ENCODE measurements at regions not wholly inside any gene's neighbourhood (a gene's known extent, or its start where the extent isn't known, plus 50 kb on each side); places are given as distances from the start of the nearest gene placed in this dataset.

DNA sequence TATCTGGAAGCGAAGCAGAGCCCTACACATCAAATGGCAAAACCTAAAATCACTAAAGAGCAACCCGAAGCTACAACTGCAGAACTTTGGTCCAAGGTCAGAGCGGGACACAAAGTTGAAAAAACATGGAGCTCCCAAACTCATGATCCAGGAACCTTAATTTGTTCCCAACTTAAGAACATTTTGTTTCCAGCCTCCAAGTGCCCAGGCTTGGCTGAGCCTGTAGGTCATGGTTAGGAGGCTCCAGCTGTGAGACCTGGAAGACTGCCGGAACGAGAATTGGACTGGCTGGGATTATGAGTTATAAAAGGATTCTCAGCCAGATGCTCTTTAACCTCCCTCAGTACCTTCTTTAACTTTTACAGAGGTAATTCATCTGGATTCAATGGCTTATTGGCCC, 349.1 kb upstream of the DDX53 start:
- DNase-seq (ENCODE audit: low read depth in 1 of 2, low spot score in 1 of 2) (no peak), ATAC-seq (no peak), FAIRE-seq (no peak)
- WGBS (ENCODE audit: missing lambda C conversion rate) = 30% methylated on average over 5 of the region's 5 CpGs
- H3K9me3 ChIP-seq = no peaks in the 10 kb centered on the region
- CTCF ChIA-PET = no interaction called here
- no peaks in the 10 kb centered on the region for H3K4me1 ChIP-seq
- H3K27ac ChIP-seq = no peak overlapping the region
- H3K4me2 ChIP-seq = no peak overlapping the region
- TF ChIP-seq HOXB5 (CRISPR knock-in tag; IDR thresholded peaks at IDR 0.05) (no peak), ZSCAN20 (CRISPR knock-in tag; IDR thresholded peaks at IDR 0.05) (no peak), NPAS2 (CRISPR knock-in tag; IDR thresholded peaks at IDR 0.05; ENCODE audit: borderline replicate concordance) (no peak), POLR2AphosphoS2 (conservative IDR thresholded peaks at IDR 0.05; ENCODE audit: low read length) (no peak), FOSL2 (IDR thresholded peaks at IDR 0.05) (no peak), FOSL2 (CRISPR knock-in tag; IDR thresholded peaks at IDR 0.05) (no peak), MAX (IDR thresholded peaks at IDR 0.05) (no peak), ATOH8 (CRISPR knock-in tag; IDR thresholded peaks at IDR 0.05; ENCODE audit: low read depth) (no peak), EHF (CRISPR knock-in tag; IDR thresholded peaks at IDR 0.05) (no peak), CBX2 (IDR thresholded peaks at IDR 0.05; ENCODE audit: borderline replicate concordance, low read depth) (no peak), MYC (IDR thresholded peaks at IDR 0.05; ENCODE audit: borderline replicate concordance, low read length) (no peak), RFX5 (IDR thresholded peaks at IDR 0.05) (no peak), E2F6 (IDR thresholded peaks at IDR 0.05; ENCODE audit: borderline replicate concordance, low read depth) (no peak), CHD2 (IDR thresholded peaks at IDR 0.05; ENCODE audit: low read length, partially characterized antibody) (no peak), HEYL (CRISPR knock-in tag; IDR thresholded peaks at IDR 0.05) (no peak), TFCP2L1 (CRISPR knock-in tag; IDR thresholded peaks at IDR 0.05) (no peak)
- TF ChIP-seq, protein P1, sequence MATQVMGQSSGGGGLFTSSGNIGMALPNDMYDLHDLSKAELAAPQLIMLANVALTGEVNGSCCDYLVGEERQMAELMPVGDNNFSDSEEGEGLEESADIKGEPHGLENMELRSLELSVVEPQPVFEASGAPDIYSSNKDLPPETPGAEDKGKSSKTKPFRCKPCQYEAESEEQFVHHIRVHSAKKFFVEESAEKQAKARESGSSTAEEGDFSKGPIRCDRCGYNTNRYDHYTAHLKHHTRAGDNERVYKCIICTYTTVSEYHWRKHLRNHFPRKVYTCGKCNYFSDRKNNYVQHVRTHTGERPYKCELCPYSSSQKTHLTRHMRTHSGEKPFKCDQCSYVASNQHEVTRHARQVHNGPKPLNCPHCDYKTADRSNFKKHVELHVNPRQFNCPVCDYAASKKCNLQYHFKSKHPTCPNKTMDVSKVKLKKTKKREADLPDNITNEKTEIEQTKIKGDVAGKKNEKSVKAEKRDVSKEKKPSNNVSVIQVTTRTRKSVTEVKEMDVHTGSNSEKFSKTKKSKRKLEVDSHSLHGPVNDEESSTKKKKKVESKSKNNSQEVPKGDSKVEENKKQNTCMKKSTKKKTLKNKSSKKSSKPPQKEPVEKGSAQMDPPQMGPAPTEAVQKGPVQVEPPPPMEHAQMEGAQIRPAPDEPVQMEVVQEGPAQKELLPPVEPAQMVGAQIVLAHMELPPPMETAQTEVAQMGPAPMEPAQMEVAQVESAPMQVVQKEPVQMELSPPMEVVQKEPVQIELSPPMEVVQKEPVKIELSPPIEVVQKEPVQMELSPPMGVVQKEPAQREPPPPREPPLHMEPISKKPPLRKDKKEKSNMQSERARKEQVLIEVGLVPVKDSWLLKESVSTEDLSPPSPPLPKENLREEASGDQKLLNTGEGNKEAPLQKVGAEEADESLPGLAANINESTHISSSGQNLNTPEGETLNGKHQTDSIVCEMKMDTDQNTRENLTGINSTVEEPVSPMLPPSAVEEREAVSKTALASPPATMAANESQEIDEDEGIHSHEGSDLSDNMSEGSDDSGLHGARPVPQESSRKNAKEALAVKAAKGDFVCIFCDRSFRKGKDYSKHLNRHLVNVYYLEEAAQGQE (IDR thresholded peaks at IDR 0.05) = no peak
- POLR2A ChIA-PET = no interaction called here
- H3K4me3 ChIP-seq = no peak overlapping the region

- H3K4me1 ChIP-seq = no peaks in the 10 kb centered on the region
- FAIRE-seq = no peak
- WGBS (ENCODE audit: missing lambda C conversion rate) = 11% methylated on average over 5 of the region's 6 CpGs
- H3K9me3 ChIP-seq = no peaks in the 10 kb centered on the region
- no peak overlapping the region for H3K4me2 ChIP-seq
- TF ChIP-seq FOSL2 (IDR thresholded peaks at IDR 0.05) (no peak), FOSL2 (CRISPR knock-in tag; IDR thresholded peaks at IDR 0.05) (no peak), RFX5 (IDR thresholded peaks at IDR 0.05) (peak; percentile 43; the same call in 1 of the 2 replicates)
- H3K27ac ChIP-seq = no peak overlapping the region
- ChIA-PET CTCF (interaction anchor here (1.0 kb wide), 1 partner anchor 95 kb away, joined by 3 read pairs; no protein-coding TSS in a partner anchor), POLR2A (no interaction called here)
- peak in 1 of 2 experiments; percentile 27 for DNase-seq (ENCODE audit: low read depth in 1 of 2, low spot score in 1 of 2)
- H3K4me3 ChIP-seq = no peak overlapping the region
- ATAC-seq = peak; percentile 53 to 59; a peak in 5 of 6 replicates
Measured at GRCh38 chrX:22652596-22652995, 347.2 kb upstream of the DDX53 start.

DNA sequence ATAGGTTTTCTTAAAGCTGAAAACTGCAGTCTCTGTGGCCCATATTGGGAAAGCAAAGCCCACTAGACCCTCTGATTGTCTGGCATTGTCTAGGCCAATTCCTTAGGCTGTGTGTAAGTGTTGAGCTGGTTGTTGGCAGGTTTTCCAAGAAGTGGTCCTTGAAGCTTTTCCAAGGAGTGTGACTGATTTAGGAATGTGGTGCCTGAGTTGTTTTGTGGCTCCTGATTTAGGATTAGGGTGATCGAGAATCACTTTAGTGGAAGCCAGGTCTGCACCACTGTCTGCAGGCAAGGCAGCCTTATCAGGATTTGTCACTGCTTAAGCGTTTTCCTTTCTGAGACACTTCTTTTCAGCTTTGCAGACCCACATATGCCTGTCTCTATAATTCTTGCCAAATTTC, 339.0 kb upstream of the DDX53 start:
- ChIA-PET POLR2A (no interaction called here), CTCF (interaction anchor here (0.6 kb wide), 1 partner anchor 64 kb away, joined by 4 read pairs; no protein-coding TSS in a partner anchor)
- Histone ChIP-seq H3K4me2 (no peak overlapping the region), H3K27ac (no peak overlapping the region), H3K9me3 (no peaks in the 10 kb centered on the region), H3K4me3 (no peak overlapping the region), H3K4me1 (no peaks in the 10 kb centered on the region)
- DNase-seq (ENCODE audit: low read depth in 1 of 2, low spot score in 1 of 2) = no peak
- WGBS (ENCODE audit: missing lambda C conversion rate) = 0% methylated on average over 2 of the region's 2 CpGs
- no peak for FAIRE-seq
- no peak for ATAC-seq
- no peak for TF ChIP-seq EHMT2 (IDR thresholded peaks at IDR 0.05; ENCODE audit: low read depth)
